Loucy (cell line): ENCODE measurements at regions not wholly inside any gene's neighbourhood (a gene's known extent, or its start where the extent isn't known, plus 50 kb on each side); places are given as distances from the start of the nearest gene placed in this dataset.

Experiments used
- EZH2phosphoT487 ChIP-seq: fragments of 200-600 bp; IDR thresholded peaks from 2 replicates; pipeline ENCODE4 v1.6.1; 2018; ENCODE audit warnings: antibody characterized with exemption, mild to moderate bottlenecking, moderate library complexity, borderline replicate concordance
- TF ChIP-seq, protein P1 (sequence below): fragments of 200-600 bp; sonication (generic); conservative IDR thresholded peaks from 2 replicates; pipeline ENCODE4 v1.5.1; 2014; ENCODE audit warnings: mild to moderate bottlenecking, antibody characterized with exemption, low read length

DNA sequence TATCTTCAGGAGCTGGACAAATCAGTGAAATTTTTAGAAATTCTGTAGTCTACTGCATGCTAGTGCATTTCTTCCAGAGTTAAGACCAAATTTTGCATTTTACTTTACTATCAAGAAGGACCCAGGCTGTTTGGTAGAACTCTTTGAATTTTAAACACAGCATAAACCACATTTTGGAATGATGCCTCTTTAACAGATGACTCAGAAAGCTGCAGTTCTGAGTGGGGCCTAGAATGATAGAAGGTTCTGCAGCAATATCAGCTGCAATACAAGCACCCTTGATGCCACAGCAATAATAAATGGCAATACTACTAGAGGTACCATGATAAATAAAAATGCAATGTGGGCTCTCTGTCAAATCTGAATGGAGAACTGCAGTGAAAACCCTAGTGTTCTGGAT, 198.7 kb downstream of the TMA16 start:
- TF ChIP-seq, protein P1, sequence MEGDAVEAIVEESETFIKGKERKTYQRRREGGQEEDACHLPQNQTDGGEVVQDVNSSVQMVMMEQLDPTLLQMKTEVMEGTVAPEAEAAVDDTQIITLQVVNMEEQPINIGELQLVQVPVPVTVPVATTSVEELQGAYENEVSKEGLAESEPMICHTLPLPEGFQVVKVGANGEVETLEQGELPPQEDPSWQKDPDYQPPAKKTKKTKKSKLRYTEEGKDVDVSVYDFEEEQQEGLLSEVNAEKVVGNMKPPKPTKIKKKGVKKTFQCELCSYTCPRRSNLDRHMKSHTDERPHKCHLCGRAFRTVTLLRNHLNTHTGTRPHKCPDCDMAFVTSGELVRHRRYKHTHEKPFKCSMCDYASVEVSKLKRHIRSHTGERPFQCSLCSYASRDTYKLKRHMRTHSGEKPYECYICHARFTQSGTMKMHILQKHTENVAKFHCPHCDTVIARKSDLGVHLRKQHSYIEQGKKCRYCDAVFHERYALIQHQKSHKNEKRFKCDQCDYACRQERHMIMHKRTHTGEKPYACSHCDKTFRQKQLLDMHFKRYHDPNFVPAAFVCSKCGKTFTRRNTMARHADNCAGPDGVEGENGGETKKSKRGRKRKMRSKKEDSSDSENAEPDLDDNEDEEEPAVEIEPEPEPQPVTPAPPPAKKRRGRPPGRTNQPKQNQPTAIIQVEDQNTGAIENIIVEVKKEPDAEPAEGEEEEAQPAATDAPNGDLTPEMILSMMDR, result no peak
- no peak for TF ChIP-seq EZH2phosphoT487
